ENCODE measurements at regions not wholly inside any gene's neighbourhood (a gene's known extent, or its start where the extent isn't known, plus 50 kb on each side); places are given as distances from the start of the nearest gene placed in this dataset.

DNA sequence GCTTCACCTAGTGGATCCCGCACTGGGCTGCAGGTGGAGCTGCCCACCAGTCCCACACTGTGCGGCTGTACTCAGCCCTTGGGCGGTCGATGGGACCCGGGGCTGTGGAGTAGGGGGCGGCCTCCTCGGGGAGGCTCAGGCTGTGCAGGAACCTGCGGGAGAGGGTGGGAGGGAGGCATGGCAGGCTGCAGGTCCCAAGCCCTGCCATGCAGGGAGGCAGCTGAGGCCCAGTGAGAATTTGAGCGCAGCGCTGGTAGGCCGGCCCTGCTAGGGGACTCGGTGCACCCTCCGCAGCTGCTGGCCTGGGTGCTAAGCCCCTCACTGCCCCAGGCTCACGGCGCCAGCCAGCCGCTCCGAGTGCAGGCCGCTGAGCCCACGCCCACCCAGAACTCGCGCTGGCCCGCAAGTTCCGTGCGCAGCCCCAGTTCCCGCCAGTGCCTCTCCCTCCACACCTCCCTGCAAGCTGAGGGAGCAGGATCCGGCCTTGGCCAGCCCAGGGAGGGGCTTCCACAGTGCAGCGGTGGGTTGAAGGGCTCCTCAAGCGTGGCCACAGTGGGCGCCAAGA, 1407.6 kb downstream of the EPHA7 start:
- Histone ChIP-seq H3K79me2 (ENCODE audit: low read length) (no peaks in the 10 kb centered on the region), H3K36me3 (ENCODE audit: low read depth, low read length) (no peaks in the 10 kb centered on the region), H3K9ac (ENCODE audit: low read length) (no peak overlapping the region), H3K4me3 (ENCODE audit: low read length) (no peak overlapping the region), H3K4me2 (ENCODE audit: low read length) (no peak overlapping the region), H4K20me1 (ENCODE audit: low read length) (no peaks in the 10 kb centered on the region), H3K9me3 (ENCODE audit: low read length) (no peaks in the 10 kb centered on the region), H3K27me3 (ENCODE audit: low read length) (no peaks in the 10 kb centered on the region), H2AFZ (ENCODE audit: low read length) (no peak overlapping the region), H3F3A (ENCODE audit: low read length, unreplicated experiment) (no peaks in the 10 kb centered on the region), H3K9me2 (replicated peaks; ENCODE audit: low read length) (no peaks in the 10 kb centered on the region), H3K4me1 (ENCODE audit: insufficient read depth, low read length) (no peaks in the 10 kb centered on the region), H3K27ac (ENCODE audit: low read length) (no peak overlapping the region)
- no TSS peak for BruUV-seq (replicated peaks)
- TF ChIP-seq, protein P1, sequence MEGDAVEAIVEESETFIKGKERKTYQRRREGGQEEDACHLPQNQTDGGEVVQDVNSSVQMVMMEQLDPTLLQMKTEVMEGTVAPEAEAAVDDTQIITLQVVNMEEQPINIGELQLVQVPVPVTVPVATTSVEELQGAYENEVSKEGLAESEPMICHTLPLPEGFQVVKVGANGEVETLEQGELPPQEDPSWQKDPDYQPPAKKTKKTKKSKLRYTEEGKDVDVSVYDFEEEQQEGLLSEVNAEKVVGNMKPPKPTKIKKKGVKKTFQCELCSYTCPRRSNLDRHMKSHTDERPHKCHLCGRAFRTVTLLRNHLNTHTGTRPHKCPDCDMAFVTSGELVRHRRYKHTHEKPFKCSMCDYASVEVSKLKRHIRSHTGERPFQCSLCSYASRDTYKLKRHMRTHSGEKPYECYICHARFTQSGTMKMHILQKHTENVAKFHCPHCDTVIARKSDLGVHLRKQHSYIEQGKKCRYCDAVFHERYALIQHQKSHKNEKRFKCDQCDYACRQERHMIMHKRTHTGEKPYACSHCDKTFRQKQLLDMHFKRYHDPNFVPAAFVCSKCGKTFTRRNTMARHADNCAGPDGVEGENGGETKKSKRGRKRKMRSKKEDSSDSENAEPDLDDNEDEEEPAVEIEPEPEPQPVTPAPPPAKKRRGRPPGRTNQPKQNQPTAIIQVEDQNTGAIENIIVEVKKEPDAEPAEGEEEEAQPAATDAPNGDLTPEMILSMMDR (conservative IDR thresholded peaks at IDR 0.05; ENCODE audit: low read depth, low read length) = no peak
- TF ChIP-seq EZH2 (IDR thresholded peaks at IDR 0.05; ENCODE audit: low read length, unreplicated experiment) (no peak), EZH2phosphoT487 (IDR thresholded peaks at IDR 0.05; ENCODE audit: borderline replicate concordance, low read length) (no peak)
- DNase-seq (no peak), ATAC-seq (no peak)
- intact Hi-C loops (cut with micrococcal nuclease) = no loop called here
- POLR2A ChIA-PET (ENCODE audit: unreplicated experiment) = no interaction called here
- CTCF ChIA-PET = no interaction called here

DNA sequence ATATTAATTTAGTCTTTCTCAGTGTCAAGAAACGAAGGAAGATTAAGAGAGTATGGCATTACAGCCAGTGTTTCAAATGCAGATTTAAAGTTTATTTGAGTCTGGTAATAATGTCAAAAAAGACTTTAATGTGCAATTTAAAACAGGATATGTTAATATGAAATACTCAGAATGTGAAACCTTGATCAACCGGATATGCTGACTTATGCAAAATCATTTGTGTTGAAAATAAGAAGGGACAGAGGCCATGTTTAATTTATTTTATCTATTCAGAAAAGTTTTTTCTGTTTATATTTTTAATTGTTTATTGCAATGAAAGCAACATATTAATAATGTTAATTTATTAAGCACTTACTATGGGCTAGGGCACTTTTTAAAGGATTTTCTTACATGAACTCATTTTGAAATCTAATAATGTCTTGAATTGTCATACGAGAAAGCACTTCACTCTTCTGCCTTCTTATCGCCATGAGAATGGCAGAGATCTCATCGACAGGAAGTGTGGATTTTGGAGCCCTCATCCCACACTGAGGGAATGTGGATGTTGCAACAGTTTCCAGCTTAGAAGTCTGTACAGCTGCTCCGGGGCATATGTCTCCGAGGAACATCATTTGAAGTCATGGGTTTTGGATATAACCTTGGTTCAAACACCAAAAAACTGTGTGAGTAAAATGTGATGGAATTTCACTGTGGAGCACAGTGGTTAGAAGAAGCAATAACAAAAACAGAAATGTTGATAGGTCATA, 1410.4 kb downstream of the EPHA7 start:
- H2AFZ ChIP-seq (ENCODE audit: low read length) = no peak overlapping the region
- no peaks in the 10 kb centered on the region for H3K36me3 ChIP-seq (ENCODE audit: low read depth, low read length)
- H3K4me2 ChIP-seq (ENCODE audit: low read length) = no peak overlapping the region
- no peak overlapping the region for H3K4me3 ChIP-seq (ENCODE audit: low read length)
- no peaks in the 10 kb centered on the region for H3K79me2 ChIP-seq (ENCODE audit: low read length)
- no peaks in the 10 kb centered on the region for H3K9me2 ChIP-seq (replicated peaks; ENCODE audit: low read length)
- no peaks in the 10 kb centered on the region for H3K4me1 ChIP-seq (ENCODE audit: insufficient read depth, low read length)
- H3F3A ChIP-seq (ENCODE audit: low read length, unreplicated experiment) = no peaks in the 10 kb centered on the region
- TF ChIP-seq, protein P1 (conservative IDR thresholded peaks at IDR 0.05; ENCODE audit: low read depth, low read length) = no peak
- TF ChIP-seq EZH2 (IDR thresholded peaks at IDR 0.05; ENCODE audit: low read length, unreplicated experiment) (no peak), EZH2phosphoT487 (IDR thresholded peaks at IDR 0.05; ENCODE audit: borderline replicate concordance, low read length) (no peak)
- intact Hi-C loops (cut with micrococcal nuclease) = no loop called here
- DNase-seq (no peak), ATAC-seq (no peak)
- H3K27me3 ChIP-seq (ENCODE audit: low read length) = no peaks in the 10 kb centered on the region
- no peaks in the 10 kb centered on the region for H4K20me1 ChIP-seq (ENCODE audit: low read length)
- CTCF ChIA-PET = no interaction called here
- no peaks in the 10 kb centered on the region for H3K9me3 ChIP-seq (ENCODE audit: low read length)
- no peak overlapping the region for H3K9ac ChIP-seq (ENCODE audit: low read length)
- no TSS peak for BruUV-seq (replicated peaks)
- POLR2A ChIA-PET (ENCODE audit: unreplicated experiment) = no interaction called here
- no peak overlapping the region for H3K27ac ChIP-seq (ENCODE audit: low read length)

DNA sequence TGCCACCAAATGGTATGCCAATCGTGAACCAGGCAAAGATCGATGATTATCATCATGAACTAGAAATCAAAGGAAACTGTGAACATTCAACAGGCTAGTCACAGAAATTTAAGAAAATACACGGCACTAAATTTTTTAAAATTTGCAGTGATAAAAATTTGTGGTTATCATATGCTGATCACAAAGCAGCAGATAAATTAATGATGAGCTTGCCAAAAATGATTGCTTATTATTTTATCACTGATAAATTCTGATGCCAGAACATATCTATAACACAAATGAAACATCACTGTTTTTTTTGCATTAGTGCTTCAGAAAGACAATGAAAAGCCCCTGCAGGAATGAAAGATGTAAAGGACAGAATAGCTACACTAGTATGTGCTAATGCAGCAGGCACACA, 1413.2 kb upstream of the MAP3K7 start:
- DNase-seq = no peak
- no peaks in the 10 kb centered on the region for H3K27me3 ChIP-seq (ENCODE audit: low read length)
- no peak overlapping the region for H2AFZ ChIP-seq (ENCODE audit: low read length)
- no TSS peak for BruUV-seq (replicated peaks)
- no peak overlapping the region for H3K27ac ChIP-seq (ENCODE audit: low read length)
- ChIA-PET CTCF (no interaction called here), POLR2A (ENCODE audit: unreplicated experiment) (no interaction called here)
- H4K20me1 ChIP-seq (ENCODE audit: low read length) = no peaks in the 10 kb centered on the region
- H3K9me3 ChIP-seq (ENCODE audit: low read length) = no peaks in the 10 kb centered on the region
- H3K4me1 ChIP-seq (ENCODE audit: insufficient read depth, low read length) = no peaks in the 10 kb centered on the region
- no peak for ATAC-seq
- H3K36me3 ChIP-seq (ENCODE audit: low read depth, low read length) = no peaks in the 10 kb centered on the region
- intact Hi-C loops (cut with micrococcal nuclease) = no loop called here
- H3K79me2 ChIP-seq (ENCODE audit: low read length) = no peaks in the 10 kb centered on the region
- TF ChIP-seq EZH2phosphoT487 (IDR thresholded peaks at IDR 0.05; ENCODE audit: borderline replicate concordance, low read length) = no peak
- TF ChIP-seq, protein P1 (conservative IDR thresholded peaks at IDR 0.05; ENCODE audit: low read depth, low read length) = no peak
- TF ChIP-seq EZH2 (IDR thresholded peaks at IDR 0.05; ENCODE audit: low read length, unreplicated experiment) = no peak
- no peaks in the 10 kb centered on the region for H3K9me2 ChIP-seq (replicated peaks; ENCODE audit: low read length)
- no peaks in the 10 kb centered on the region for H3F3A ChIP-seq (ENCODE audit: low read length, unreplicated experiment)
- no peak overlapping the region for H3K4me2 ChIP-seq (ENCODE audit: low read length)
- H3K4me3 ChIP-seq (ENCODE audit: low read length) = no peak overlapping the region
- no peak overlapping the region for H3K9ac ChIP-seq (ENCODE audit: low read length)

Measured in PC-3 (cell line).